Right hindlimb (tissue), 1 donor: ENCODE measurements at regions not wholly inside any gene's neighbourhood (a gene's known extent, or its start where the extent isn't known, plus 50 kb on each side); places are given as distances from the start of the nearest gene placed in this dataset.
"Not testable (repeated sequence)": the region's sequence is repeated elsewhere in the genome, so short reads cannot be mapped to it uniquely, and the experiment has no call there.

Experiments used
- DNase-seq: peaks from one replicate; pipeline ENCODE4 v3.0.0-alpha.2; 2018

GRCh38 chr10:64635906-64636305 is 1114.7 kb downstream of the REEP3 start:
- no peak for DNase-seq

- no peak for DNase-seq
These were observed 1115.3 kb downstream of the REEP3 start for GRCh38 chr10:64636461-64636860.

GRCh38 chr10:64637939-64638338 is 1116.7 kb downstream of the REEP3 start:
- DNase-seq, result no peak

GRCh38 chr10:64648915-64649314 is 1127.7 kb downstream of the REEP3 start:
- no peak for DNase-seq

- DNase-seq, result no peak
These were observed 1137.3 kb downstream of the REEP3 start for GRCh38 chr10:64658528-64658927.

GRCh38 chr10:64659311-64659710 is 1138.1 kb downstream of the REEP3 start:
- DNase-seq, result no peak

- DNase-seq, result no peak
These were observed 1160.8 kb downstream of the REEP3 start for GRCh38 chr10:64682043-64682442.

GRCh38 chr10:64690194-64690593 is 1169.0 kb downstream of the REEP3 start:
- DNase-seq, result no peak

- no peak for DNase-seq
These were observed 1178.0 kb downstream of the REEP3 start for GRCh38 chr10:64699244-64699643.

GRCh38 chr10:64702086-64702485 is 1180.9 kb downstream of the REEP3 start:
- DNase-seq, result not testable (repeated sequence)

GRCh38 chr10:64708884-64709681 is 1187.9 kb downstream of the REEP3 start:
- no peak for DNase-seq

- no peak for DNase-seq
These were observed 1205.3 kb downstream of the REEP3 start for GRCh38 chr10:64726466-64726865.

GRCh38 chr10:64731016-64731415 is 1209.8 kb downstream of the REEP3 start:
- no peak for DNase-seq

GRCh38 chr10:64732372-64732957 is 1211.3 kb downstream of the REEP3 start:
- DNase-seq, result no peak

GRCh38 chr10:64733980-64734379 is 1212.8 kb downstream of the REEP3 start:
- no peak for DNase-seq

- DNase-seq, result no peak
These were observed 1217.3 kb downstream of the REEP3 start for GRCh38 chr10:64738462-64738861.

- no peak for DNase-seq
These were observed 1224.4 kb downstream of the REEP3 start for GRCh38 chr10:64745565-64745964.

GRCh38 chr10:64750672-64751071 is 1229.5 kb downstream of the REEP3 start:
- no peak for DNase-seq

- DNase-seq, result no peak
These were observed 1232.3 kb downstream of the REEP3 start for GRCh38 chr10:64753516-64753915.

GRCh38 chr10:64760371-64760770 is 1239.2 kb downstream of the REEP3 start:
- DNase-seq, result no peak

GRCh38 chr10:64762861-64763260 is 1241.7 kb downstream of the REEP3 start:
- DNase-seq, result no peak

GRCh38 chr10:64765498-64765897 is 1244.3 kb downstream of the REEP3 start:
- DNase-seq, result no peak

- no peak for DNase-seq
These were observed 1250.3 kb downstream of the REEP3 start for GRCh38 chr10:64771253-64772050.

GRCh38 chr10:64773357-64773756 is 1252.2 kb downstream of the REEP3 start:
- DNase-seq, result no peak
